ACHN (cell line): ENCODE measurements at regions not wholly inside any gene's neighbourhood (a gene's known extent, or its start where the extent isn't known, plus 50 kb on each side); places are given as distances from the start of the nearest gene placed in this dataset.

Experiments used
- DNase-seq: peaks from one replicate; pipeline ENCODE4 v3.0.0-alpha.2; 2015
- in situ Hi-C: cut with HindIII; loops from 2 replicates; pipeline ENCODE4 v1.10.0; 2017; ENCODE audit warnings: low sequenced_read_pairs, low pct_ligation_motif_present, low pct_unique_long_range_greater_than_20kb

GRCh38 chr3:177977381-177978158 lies 558.7 kb upstream of the KCNMB2 start:
- in situ Hi-C loops = no loop called here

DNA sequence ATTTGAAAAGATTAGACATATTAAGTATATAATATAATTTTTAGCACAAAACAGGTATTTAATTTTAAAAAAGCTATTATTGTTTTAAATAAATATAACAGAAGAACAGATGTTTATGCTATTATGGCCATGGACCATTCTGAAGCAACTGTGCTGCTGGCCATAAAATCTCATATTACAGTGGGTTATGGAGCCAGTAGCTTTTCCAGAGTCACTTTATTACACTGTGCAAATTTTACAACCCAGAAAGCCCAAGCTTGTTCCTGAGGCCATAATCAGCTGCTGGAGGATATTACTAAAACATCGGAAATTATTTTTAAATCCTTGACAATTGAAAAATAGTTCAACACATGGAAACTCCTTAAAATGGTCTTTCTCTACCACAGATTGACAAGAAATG lies 557.3 kb upstream of the KCNMB2 start:
- in situ Hi-C loops = no loop called here

More at GRCh38 chr3:177977381-177978158, 558.7 kb upstream of the KCNMB2 start:
- DNase-seq = peak; percentile 48

DNA sequence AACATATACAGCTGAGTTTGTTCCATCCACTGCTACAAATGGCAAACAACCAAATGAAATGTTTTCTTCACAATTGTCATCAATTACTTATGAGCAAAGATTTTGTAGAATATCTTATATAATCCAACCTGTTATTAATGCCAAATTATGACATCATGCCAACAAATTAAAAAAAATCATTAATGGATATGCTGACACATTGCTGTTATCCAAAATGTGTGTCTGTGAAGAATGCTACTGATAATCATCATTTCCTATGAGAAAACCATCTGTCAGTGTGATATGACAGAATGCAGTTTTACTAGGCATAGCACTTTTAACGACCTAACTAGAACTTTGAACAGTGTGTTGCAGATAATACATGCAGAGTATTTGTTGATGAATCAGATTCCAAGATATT lies 556.5 kb upstream of the KCNMB2 start:
- in situ Hi-C loops = no loop called here
- no peak for DNase-seq

More for the DNA sequence above, 557.3 kb upstream of the KCNMB2 start:
- no peak for DNase-seq

- DNase-seq = no peak
- in situ Hi-C loops = no loop called here
Observed at GRCh38 chr3:177981576-177981975, 554.7 kb upstream of the KCNMB2 start.

- in situ Hi-C loops = no loop called here
- DNase-seq = no peak
Observed at GRCh38 chr3:177982034-177982433, 554.2 kb upstream of the KCNMB2 start.

DNA sequence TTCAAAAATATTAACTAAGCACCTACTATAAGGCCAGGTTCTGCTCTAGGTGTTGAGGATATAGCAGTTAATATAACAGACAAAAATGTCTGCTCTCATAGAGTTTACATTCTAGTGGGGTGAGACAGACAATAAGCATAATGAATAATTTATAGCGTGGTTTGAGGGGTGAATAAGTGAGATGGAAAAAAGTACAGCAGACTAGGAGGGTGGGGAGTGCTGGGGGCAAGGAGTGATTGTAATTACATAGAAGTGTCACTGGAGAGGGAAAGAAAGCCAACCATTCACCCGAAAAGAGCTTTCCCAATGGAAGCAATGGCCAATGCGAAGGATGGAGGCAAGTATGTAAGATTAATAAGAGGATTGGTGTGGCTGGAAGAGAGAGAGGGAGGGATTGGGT lies 552.9 kb upstream of the KCNMB2 start:
- no peak for DNase-seq
- in situ Hi-C loops = no loop called here

DNA sequence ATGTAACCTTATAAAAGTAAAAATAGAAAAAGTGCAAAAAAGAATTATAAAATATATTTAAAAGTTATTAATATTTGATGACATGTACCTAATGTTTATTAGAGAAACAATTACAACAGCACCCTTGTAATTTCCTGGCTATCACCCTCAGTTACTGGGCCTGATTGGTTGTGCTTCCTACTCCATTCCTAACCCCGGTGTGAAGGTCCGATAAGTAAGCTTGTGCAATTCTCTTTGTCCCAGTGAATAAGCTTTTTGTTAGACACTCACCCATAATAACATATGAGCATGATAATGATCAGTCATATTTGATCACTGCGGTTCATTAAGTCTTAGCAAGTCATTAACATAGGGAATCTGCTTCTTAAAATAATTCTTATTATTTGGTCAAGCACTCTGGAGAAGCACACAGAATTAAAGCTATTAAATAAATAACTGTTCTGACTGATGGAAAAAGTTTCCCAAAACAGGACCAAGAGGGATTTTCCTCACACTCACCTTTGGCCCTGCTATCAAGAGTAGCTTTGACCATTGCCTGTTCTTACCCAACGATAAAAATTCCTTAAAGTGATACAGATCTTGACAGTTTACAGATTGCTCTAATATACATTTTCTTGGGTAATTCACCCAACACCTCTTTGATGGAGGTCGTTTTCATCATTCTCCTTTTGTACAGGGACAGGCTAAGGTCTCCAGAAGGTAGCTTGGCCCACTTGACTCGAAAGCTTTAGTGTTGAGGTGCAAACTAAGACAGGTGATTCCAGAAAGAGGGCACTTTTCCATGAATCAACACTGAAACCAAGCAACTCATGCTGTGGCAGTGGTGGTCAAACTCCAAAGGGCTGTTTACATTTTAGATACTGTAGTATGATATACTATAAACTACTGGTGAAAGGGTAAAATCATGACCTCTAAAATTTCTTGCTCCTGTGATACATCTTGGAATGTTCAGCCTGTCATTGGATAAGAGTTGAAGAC lies 543.0 kb upstream of the KCNMB2 start:
- in situ Hi-C loops = no loop called here
- DNase-seq = no peak

- in situ Hi-C loops = no loop called here
- no peak for DNase-seq
Observed at GRCh38 chr3:177994976-177995375, 541.3 kb upstream of the KCNMB2 start.

GRCh38 chr3:177995381-177996085 lies 540.7 kb upstream of the KCNMB2 start:
- in situ Hi-C loops = no loop called here
- DNase-seq = no peak

GRCh38 chr3:178001670-178002101 lies 534.5 kb upstream of the KCNMB2 start:
- in situ Hi-C loops = no loop called here
- DNase-seq = no peak

DNA sequence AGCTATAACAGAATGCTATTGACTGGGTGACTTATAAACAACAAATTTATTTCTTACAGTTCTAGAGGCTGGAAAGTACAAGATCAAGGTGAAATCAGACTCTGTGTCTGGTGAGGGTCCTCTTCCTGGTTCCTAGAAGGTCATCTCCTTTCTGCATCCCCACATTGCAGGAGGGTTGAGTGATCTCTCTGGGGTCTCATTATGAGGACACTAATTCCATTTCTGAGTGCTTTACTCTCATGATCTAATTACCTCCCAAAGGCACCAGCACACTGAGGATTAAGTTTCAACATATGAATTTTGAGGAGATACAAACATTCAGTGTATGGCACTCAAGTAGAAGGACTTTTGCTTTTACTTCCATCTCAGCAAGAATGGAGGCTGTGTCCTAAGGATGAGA lies 534.1 kb upstream of the KCNMB2 start:
- no peak for DNase-seq
- in situ Hi-C loops = no loop called here

DNA sequence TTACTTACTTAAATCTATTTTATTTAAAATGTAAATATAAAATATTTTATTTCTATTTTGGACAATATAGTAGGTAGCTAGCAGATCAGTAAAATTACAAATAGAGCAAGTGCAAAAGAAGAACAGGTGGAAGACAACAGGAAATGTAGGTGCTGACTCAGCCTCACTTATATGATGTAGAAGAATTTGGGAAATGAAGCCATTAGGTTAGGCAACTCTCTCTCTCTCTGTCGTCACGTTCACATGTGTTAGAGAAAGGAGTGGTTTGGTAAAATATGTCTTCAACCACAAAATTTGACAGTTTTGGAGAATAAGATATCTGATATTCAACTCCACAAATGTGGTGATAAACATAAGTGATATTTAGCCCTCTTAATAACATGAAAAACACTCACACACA lies 532.5 kb upstream of the KCNMB2 start:
- no peak for DNase-seq

DNA sequence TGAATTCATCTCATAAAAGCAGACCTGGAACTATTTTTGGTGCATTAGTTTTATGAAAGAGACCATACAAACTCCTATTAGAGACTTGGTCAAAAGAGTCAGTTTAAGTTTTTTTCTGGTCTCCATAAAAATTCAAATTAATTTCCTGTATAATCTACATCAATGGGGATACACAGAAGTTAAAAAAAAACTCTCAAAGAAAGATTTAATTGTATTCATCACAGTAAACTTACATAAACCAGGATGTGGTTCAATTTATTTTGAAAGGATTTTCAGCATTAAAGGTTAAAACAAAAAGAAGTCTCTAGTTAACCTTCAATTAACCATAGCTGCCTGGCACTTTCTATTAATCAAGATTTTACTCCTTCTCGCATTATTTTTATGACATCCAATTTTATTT lies 530.3 kb upstream of the KCNMB2 start:
- DNase-seq = no peak
- in situ Hi-C loops = no loop called here

More for the DNA sequence above, 532.5 kb upstream of the KCNMB2 start:
- in situ Hi-C loops = no loop called here

GRCh38 chr3:178010306-178010705 lies 525.9 kb upstream of the KCNMB2 start:
- in situ Hi-C loops = no loop called here
- no peak for DNase-seq

DNA sequence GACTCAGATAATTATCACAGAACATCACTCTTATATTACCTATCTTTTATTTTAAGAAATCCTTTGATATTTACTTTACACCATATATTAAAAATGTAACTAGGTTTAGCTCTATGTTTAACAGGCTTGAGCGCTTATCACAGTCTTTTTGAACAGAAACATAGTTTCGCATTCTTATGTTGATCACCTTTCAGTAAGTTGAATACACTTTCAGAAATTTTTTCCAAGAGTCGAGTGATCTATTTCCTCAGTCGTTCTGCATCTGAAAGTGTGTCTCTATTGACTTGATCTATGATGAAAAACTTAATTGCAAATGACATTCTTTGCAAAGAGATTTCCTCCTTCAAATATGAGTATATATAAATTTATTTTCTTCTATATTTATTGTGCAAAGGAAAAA lies 516.6 kb upstream of the KCNMB2 start:
- in situ Hi-C loops = no loop called here

DNA sequence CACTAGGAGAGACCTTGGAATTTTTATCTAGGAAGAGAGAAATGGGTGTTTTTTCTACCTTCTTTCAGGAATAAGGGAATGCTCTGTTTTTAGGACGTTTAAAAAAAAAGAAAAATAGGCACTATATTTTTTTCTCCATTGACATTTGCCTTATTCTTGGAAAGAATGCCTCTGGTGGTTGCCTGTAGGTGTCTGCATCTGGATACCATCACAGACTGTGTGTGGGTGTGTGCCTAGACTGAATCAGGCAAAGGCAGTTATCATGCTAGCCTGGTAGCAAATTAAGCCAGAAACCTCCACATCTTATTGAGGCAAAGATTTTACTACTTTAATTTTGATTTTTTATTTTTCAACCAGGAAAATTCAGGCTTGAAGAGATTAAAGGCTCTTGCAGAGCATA lies 513.6 kb upstream of the KCNMB2 start:
- DNase-seq = no peak
- in situ Hi-C loops = no loop called here

More for the DNA sequence above, 516.6 kb upstream of the KCNMB2 start:
- no peak for DNase-seq

DNA sequence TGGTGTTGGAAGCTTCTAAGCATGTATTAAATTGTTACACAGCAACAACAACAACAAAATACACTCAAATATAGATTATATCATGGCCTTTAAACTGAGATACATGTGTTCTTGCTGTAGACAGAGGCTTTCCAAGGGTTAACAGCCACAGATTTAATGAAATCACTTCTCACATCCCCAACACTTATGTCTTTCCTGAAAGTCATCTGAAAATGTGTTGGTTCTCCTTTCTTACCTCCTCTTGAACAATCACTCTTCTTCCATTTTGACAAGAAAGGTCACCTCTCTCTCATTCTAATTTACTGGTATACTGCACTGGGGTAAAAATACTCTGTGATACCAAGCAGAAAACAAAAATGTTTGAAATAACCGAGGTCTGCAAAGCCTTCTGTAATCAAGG lies 507.3 kb upstream of the KCNMB2 start:
- no peak for DNase-seq
- in situ Hi-C loops = no loop called here

GRCh38 chr3:178036451-178037144 lies 499.6 kb upstream of the KCNMB2 start:
- in situ Hi-C loops = no loop called here
- DNase-seq = peak; percentile 19
